ENCODE measurements at regions not wholly inside any gene's neighbourhood (a gene's known extent, or its start where the extent isn't known, plus 50 kb on each side); places are given as distances from the start of the nearest gene placed in this dataset.

DNA sequence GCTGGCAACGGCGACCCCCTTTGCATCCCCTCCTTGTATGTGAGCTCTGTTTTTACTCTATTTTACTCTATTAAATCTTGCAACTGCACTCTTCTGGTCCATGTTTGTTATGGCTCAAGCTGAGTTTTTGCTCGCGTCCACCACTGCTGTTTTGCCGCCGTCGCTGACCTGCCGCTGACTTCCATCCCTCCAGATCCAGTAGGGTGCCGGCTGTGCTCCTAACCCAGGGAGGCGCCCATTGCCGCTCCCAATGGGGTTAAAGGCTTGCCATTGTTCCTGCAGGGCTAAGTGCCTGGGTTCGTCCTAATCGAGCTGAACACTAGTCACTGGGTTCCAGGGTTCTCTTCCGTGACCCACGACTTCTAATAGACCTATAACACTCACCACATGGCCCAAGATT is 2704.4 kb downstream of the PCDH9 start:
- Histone ChIP-seq H3K36me3 (replicated peaks; ENCODE audit: insufficient read depth, low read length) (no peaks in the 10 kb centered on the region), H3K79me2 (ENCODE audit: low read length) (no peaks in the 10 kb centered on the region), H2AFZ (ENCODE audit: low read length) (no peak overlapping the region), H3F3A (ENCODE audit: insufficient read depth, low read length) (no peaks in the 10 kb centered on the region), H3K9me3 (replicated peaks; ENCODE audit: insufficient read depth, low read length) (no peaks in the 10 kb centered on the region), H4K20me1 (ENCODE audit: insufficient read depth, low read length) (no peaks in the 10 kb centered on the region), H3K9ac (ENCODE audit: low read length) (no peak overlapping the region), H3K4me1 (ENCODE audit: low read length) (no peaks in the 10 kb centered on the region), H3K27ac (ENCODE audit: low read length) (no peak overlapping the region), H3K9me2 (replicated peaks; ENCODE audit: insufficient read depth, low read length) (no peaks in the 10 kb centered on the region), H3K4me2 (ENCODE audit: low read depth, low read length) (no peak overlapping the region), H3K4me3 (ENCODE audit: low read length) (no peak overlapping the region), H3K27me3 (replicated peaks; ENCODE audit: insufficient read depth, low read length) (no peaks in the 10 kb centered on the region)
- no peak for DNase-seq
- TF ChIP-seq EZH2phosphoT487 (IDR thresholded peaks at IDR 0.05; ENCODE audit: low read length) (no peak), EZH2 (optimal IDR thresholded peaks at IDR 0.05; ENCODE audit: low read depth, low read length) (no peak)
- TF ChIP-seq, protein P1, sequence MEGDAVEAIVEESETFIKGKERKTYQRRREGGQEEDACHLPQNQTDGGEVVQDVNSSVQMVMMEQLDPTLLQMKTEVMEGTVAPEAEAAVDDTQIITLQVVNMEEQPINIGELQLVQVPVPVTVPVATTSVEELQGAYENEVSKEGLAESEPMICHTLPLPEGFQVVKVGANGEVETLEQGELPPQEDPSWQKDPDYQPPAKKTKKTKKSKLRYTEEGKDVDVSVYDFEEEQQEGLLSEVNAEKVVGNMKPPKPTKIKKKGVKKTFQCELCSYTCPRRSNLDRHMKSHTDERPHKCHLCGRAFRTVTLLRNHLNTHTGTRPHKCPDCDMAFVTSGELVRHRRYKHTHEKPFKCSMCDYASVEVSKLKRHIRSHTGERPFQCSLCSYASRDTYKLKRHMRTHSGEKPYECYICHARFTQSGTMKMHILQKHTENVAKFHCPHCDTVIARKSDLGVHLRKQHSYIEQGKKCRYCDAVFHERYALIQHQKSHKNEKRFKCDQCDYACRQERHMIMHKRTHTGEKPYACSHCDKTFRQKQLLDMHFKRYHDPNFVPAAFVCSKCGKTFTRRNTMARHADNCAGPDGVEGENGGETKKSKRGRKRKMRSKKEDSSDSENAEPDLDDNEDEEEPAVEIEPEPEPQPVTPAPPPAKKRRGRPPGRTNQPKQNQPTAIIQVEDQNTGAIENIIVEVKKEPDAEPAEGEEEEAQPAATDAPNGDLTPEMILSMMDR (IDR thresholded peaks at IDR 0.05; ENCODE audit: low read length) = no peak

DNA sequence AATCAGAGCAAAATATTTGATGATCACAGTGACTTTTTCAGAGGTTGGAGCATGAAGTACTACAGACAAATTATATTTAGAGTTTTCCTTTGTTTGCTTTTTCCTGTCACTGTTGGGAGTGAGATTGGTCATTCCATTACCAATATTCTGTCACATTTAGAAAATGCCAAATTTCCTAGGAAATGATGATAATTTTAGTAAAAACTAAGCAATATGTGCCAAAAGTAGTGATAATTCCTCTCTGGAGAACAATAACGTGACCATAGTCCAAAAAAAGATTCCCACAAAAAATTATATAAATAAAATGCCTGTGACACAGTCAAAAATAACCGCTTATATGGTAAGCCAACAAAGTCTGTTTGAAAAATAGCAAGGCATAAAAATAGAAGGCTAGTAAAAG is 2719.4 kb downstream of the PCDH9 start:
- H3K9me2 ChIP-seq (replicated peaks; ENCODE audit: insufficient read depth, low read length) = no peaks in the 10 kb centered on the region
- H3K9me3 ChIP-seq (replicated peaks; ENCODE audit: insufficient read depth, low read length) = no peaks in the 10 kb centered on the region
- H3K4me3 ChIP-seq (ENCODE audit: low read length) = no peak overlapping the region
- no peaks in the 10 kb centered on the region for H3K4me1 ChIP-seq (ENCODE audit: low read length)
- no peaks in the 10 kb centered on the region for H3K79me2 ChIP-seq (ENCODE audit: low read length)
- TF ChIP-seq, protein P1 (IDR thresholded peaks at IDR 0.05; ENCODE audit: low read length) = no peak
- TF ChIP-seq EZH2 (optimal IDR thresholded peaks at IDR 0.05; ENCODE audit: low read depth, low read length) (no peak), EZH2phosphoT487 (IDR thresholded peaks at IDR 0.05; ENCODE audit: low read length) (no peak)
- no peaks in the 10 kb centered on the region for H3F3A ChIP-seq (ENCODE audit: insufficient read depth, low read length)
- H2AFZ ChIP-seq (ENCODE audit: low read length) = no peak overlapping the region
- H3K4me2 ChIP-seq (ENCODE audit: low read depth, low read length) = no peak overlapping the region
- no peak for DNase-seq
- H3K27me3 ChIP-seq (replicated peaks; ENCODE audit: insufficient read depth, low read length) = no peaks in the 10 kb centered on the region
- H3K9ac ChIP-seq (ENCODE audit: low read length) = no peak overlapping the region
- H3K27ac ChIP-seq (ENCODE audit: low read length) = no peak overlapping the region
- no peaks in the 10 kb centered on the region for H3K36me3 ChIP-seq (replicated peaks; ENCODE audit: insufficient read depth, low read length)
- H4K20me1 ChIP-seq (ENCODE audit: insufficient read depth, low read length) = no peaks in the 10 kb centered on the region

GRCh38 chr13:64506246-64506645 is 2723.9 kb downstream of the PCDH9 start:
- Histone ChIP-seq H3K4me2 (ENCODE audit: low read depth, low read length) (no peak overlapping the region), H3F3A (ENCODE audit: insufficient read depth, low read length) (no peaks in the 10 kb centered on the region), H3K27ac (ENCODE audit: low read length) (no peak overlapping the region), H3K4me3 (ENCODE audit: low read length) (no peak overlapping the region), H3K36me3 (replicated peaks; ENCODE audit: insufficient read depth, low read length) (no peaks in the 10 kb centered on the region), H3K9me3 (replicated peaks; ENCODE audit: insufficient read depth, low read length) (no peaks in the 10 kb centered on the region), H4K20me1 (ENCODE audit: insufficient read depth, low read length) (no peaks in the 10 kb centered on the region), H3K9me2 (replicated peaks; ENCODE audit: insufficient read depth, low read length) (no peaks in the 10 kb centered on the region), H3K79me2 (ENCODE audit: low read length) (no peaks in the 10 kb centered on the region), H3K9ac (ENCODE audit: low read length) (no peak overlapping the region), H3K27me3 (replicated peaks; ENCODE audit: insufficient read depth, low read length) (no peaks in the 10 kb centered on the region), H2AFZ (ENCODE audit: low read length) (no peak overlapping the region), H3K4me1 (ENCODE audit: low read length) (no peaks in the 10 kb centered on the region)
- TF ChIP-seq EZH2 (optimal IDR thresholded peaks at IDR 0.05; ENCODE audit: low read depth, low read length) (no peak), EZH2phosphoT487 (IDR thresholded peaks at IDR 0.05; ENCODE audit: low read length) (no peak)
- TF ChIP-seq, protein P1 (IDR thresholded peaks at IDR 0.05; ENCODE audit: low read length) = no peak
- no peak for DNase-seq

Measured in MM.1S (cell line).